Head of caudate nucleus (tissue), 42 donors: ENCODE measurements at regions not wholly inside any gene's neighbourhood (a gene's known extent, or its start where the extent isn't known, plus 50 kb on each side); places are given as distances from the start of the nearest gene placed in this dataset.

ENCODE experiments used
- DNase-seq, 42 donors: peaks; one replicate each; pipeline versions ENCODE4 v3.0.0 to v3.0.0-alpha.2; 2020 to 2021; ENCODE audit warnings: mixed read lengths in 7 of 42
- intact Hi-C: fragments of 100-400 bp; cut with DNase I; formaldehyde crosslinking; loops from one replicate; pipeline ENCODE4 v1.15.0; 2022

GRCh38 chr2:425947-426346 lies 138.1 kb upstream of the ALKAL2 start:
- DNase-seq: peak in 1 of 42 donors; percentile 8
- intact Hi-C loops: no loop called here

GRCh38 chr2:425243-425642 lies 137.4 kb upstream of the ALKAL2 start:
- intact Hi-C loops: no loop called here
- peak in 1 of 42 donors; percentile 21 for DNase-seq

GRCh38 chr2:424306-425171 lies 136.6 kb upstream of the ALKAL2 start:
- no peak for DNase-seq
- intact Hi-C loops: no loop called here

- DNase-seq: peak in 1 of 42 donors; percentile 22
Measured at GRCh38 chr2:423479-423878, 135.6 kb upstream of the ALKAL2 start.

GRCh38 chr2:422676-423435 lies 135.0 kb upstream of the ALKAL2 start:
- peak in 1 of 42 donors; percentile 19 for DNase-seq
- intact Hi-C loops: no loop called here

More at GRCh38 chr2:423479-423878, 135.6 kb upstream of the ALKAL2 start:
- intact Hi-C loops: no loop called here

GRCh38 chr2:421406-421805 lies 133.5 kb upstream of the ALKAL2 start:
- intact Hi-C loops: no loop called here
- DNase-seq: peak in 1 of 42 donors; percentile 22

GRCh38 chr2:419687-420317 lies 131.9 kb upstream of the ALKAL2 start:
- DNase-seq: peak in 1 of 42 donors; percentile 4
- intact Hi-C loops: no loop called here

GRCh38 chr2:417662-418061 lies 129.8 kb upstream of the ALKAL2 start:
- intact Hi-C loops: no loop called here
- DNase-seq: peak in 1 of 42 donors; percentile 15

- intact Hi-C loops: no loop called here
- peak in 1 of 42 donors; percentile 2 for DNase-seq
Measured at GRCh38 chr2:417006-417405, 129.1 kb upstream of the ALKAL2 start.

- intact Hi-C loops: no loop called here
- peak in 1 of 42 donors; percentile 25 for DNase-seq
Measured at GRCh38 chr2:415986-416610, 128.2 kb upstream of the ALKAL2 start.

GRCh38 chr2:409523-409922 lies 121.6 kb upstream of the ALKAL2 start:
- intact Hi-C loops: no loop called here
- peak in 1 of 42 donors; percentile 2 for DNase-seq

- intact Hi-C loops: no loop called here
- DNase-seq: peak in 1 of 42 donors; percentile 17
Measured at GRCh38 chr2:407630-408029, 119.7 kb upstream of the ALKAL2 start.

GRCh38 chr2:406876-407275 lies 119.0 kb upstream of the ALKAL2 start:
- peak in 1 of 42 donors; percentile 5 for DNase-seq
- intact Hi-C loops: no loop called here

GRCh38 chr2:406231-406630 lies 118.3 kb upstream of the ALKAL2 start:
- intact Hi-C loops: no loop called here
- DNase-seq: peak in 1 of 42 donors; percentile 25

- no peak for DNase-seq
- intact Hi-C loops: no loop called here
Measured at GRCh38 chr2:404581-404980, 116.7 kb upstream of the ALKAL2 start.

GRCh38 chr2:403682-404081 lies 115.8 kb upstream of the ALKAL2 start:
- no peak for DNase-seq
- intact Hi-C loops: no loop called here

- no peak for DNase-seq
- intact Hi-C loops: no loop called here
Measured at GRCh38 chr2:402721-403120, 114.8 kb upstream of the ALKAL2 start.

- intact Hi-C loops: no loop called here
Measured at GRCh38 chr2:402206-402605, 114.3 kb upstream of the ALKAL2 start.

GRCh38 chr2:401019-401679 lies 113.3 kb upstream of the ALKAL2 start:
- no peak for DNase-seq
- intact Hi-C loops: no loop called here

More at GRCh38 chr2:402206-402605, 114.3 kb upstream of the ALKAL2 start:
- DNase-seq: no peak
